ENCODE measurements at regions not wholly inside any gene's neighbourhood (a gene's known extent, or its start where the extent isn't known, plus 50 kb on each side); places are given as distances from the start of the nearest gene placed in this dataset.

DNA sequence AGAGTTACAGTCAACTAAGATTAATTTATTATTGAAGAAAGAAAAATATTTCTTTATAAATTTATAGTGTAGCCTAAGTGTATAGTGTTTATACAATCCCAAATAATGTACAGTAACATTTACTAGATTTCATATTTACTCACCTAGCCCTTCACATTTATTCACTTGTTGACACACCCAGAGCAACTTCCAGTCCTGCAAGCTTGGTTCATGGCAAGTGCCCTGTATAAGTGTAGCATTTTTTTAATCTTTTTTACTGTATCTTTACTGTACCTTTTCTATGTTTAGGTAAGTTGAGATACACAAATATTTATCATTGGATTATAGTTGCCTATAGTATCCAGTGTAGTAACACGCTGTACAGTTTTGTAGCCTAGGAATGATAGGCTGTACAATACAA, 119.9 kb downstream of the SPATA31D1 start (continued):
- TF ChIP-seq, protein P1, sequence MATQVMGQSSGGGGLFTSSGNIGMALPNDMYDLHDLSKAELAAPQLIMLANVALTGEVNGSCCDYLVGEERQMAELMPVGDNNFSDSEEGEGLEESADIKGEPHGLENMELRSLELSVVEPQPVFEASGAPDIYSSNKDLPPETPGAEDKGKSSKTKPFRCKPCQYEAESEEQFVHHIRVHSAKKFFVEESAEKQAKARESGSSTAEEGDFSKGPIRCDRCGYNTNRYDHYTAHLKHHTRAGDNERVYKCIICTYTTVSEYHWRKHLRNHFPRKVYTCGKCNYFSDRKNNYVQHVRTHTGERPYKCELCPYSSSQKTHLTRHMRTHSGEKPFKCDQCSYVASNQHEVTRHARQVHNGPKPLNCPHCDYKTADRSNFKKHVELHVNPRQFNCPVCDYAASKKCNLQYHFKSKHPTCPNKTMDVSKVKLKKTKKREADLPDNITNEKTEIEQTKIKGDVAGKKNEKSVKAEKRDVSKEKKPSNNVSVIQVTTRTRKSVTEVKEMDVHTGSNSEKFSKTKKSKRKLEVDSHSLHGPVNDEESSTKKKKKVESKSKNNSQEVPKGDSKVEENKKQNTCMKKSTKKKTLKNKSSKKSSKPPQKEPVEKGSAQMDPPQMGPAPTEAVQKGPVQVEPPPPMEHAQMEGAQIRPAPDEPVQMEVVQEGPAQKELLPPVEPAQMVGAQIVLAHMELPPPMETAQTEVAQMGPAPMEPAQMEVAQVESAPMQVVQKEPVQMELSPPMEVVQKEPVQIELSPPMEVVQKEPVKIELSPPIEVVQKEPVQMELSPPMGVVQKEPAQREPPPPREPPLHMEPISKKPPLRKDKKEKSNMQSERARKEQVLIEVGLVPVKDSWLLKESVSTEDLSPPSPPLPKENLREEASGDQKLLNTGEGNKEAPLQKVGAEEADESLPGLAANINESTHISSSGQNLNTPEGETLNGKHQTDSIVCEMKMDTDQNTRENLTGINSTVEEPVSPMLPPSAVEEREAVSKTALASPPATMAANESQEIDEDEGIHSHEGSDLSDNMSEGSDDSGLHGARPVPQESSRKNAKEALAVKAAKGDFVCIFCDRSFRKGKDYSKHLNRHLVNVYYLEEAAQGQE (tag by site-specific recombination; IDR thresholded peaks at IDR 0.05): no peak
- TF ChIP-seq, protein P2, sequence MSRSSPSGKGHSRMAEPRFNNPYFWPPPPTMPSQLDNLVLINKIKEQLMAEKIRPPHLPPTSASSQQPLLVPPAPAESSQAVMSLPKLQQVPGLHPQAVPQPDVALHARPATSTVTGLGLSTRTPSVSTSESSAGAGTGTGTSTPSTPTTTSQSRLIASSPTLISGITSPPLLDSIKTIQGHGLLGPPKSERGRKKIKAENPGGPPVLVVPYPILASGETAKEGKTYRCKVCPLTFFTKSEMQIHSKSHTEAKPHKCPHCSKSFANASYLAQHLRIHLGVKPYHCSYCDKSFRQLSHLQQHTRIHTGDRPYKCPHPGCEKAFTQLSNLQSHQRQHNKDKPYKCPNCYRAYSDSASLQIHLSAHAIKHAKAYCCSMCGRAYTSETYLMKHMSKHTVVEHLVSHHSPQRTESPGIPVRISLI (tag by site-specific recombination; IDR thresholded peaks at IDR 0.05): no peak
- TF ChIP-seq, protein P3, sequence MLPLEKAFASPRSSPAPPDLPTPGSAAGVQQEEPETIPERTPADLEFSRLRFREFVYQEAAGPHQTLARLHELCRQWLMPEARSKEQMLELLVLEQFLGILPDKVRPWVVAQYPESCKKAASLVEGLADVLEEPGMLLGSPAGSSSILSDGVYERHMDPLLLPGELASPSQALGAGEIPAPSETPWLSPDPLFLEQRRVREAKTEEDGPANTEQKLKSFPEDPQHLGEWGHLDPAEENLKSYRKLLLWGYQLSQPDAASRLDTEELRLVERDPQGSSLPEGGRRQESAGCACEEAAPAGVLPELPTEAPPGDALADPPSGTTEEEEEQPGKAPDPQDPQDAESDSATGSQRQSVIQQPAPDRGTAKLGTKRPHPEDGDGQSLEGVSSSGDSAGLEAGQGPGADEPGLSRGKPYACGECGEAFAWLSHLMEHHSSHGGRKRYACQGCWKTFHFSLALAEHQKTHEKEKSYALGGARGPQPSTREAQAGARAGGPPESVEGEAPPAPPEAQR (tag by site-specific recombination; IDR thresholded peaks at IDR 0.05): no peak
- TF ChIP-seq ZNF211 (tag by site-specific recombination; IDR thresholded peaks at IDR 0.05; ENCODE audit: low read depth): no peak
- no peak for TF ChIP-seq ZNF521 (tag by site-specific recombination; IDR thresholded peaks at IDR 0.05)

DNA sequence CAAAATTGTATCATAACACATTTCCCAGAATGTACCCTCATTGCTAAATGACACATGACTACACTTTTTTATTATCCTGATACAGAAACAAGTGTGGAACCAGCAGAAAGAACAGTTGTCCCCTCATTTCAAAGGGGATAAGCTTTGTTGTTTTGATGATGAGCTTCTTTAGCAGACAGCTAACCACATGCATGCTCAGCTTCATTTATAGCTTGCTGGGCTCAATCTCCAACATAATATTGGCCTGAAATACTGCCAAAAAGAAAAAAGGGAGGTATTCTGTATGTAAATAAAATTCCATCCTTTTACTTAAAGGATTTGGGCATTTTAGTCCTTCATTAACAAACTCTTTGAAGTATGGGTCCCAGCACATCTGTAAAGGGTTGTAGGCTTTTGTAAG, 120.4 kb downstream of the SPATA31D1 start:
- no peaks in the 10 kb centered on the region for H3K9me3 ChIP-seq (ENCODE audit: control insufficient read depth, insufficient read depth, low read depth, low read length)
- CTCF ChIA-PET: interaction anchor here (0.8 kb wide), 1 partner anchor 654 kb away, joined by 3 read pairs; no protein-coding TSS in a partner anchor
- H3K27ac ChIP-seq (ENCODE audit: extremely low read depth, low read depth, low read length): no peak overlapping the region
- H3K4me1 ChIP-seq (ENCODE audit: control insufficient read depth, insufficient read depth, low read length): no peaks in the 10 kb centered on the region
- TF ChIP-seq ZXDB (tag by site-specific recombination; IDR thresholded peaks at IDR 0.05) (no peak), ZNF48 (tag by site-specific recombination; IDR thresholded peaks at IDR 0.05) (no peak), ZNF214 (tag by site-specific recombination; IDR thresholded peaks at IDR 0.05; ENCODE audit: borderline replicate concordance) (no peak), ZNF16 (tag by site-specific recombination; IDR thresholded peaks at IDR 0.05; ENCODE audit: low read depth) (no peak), ZNF248 (tag by site-specific recombination; IDR thresholded peaks at IDR 0.05) (no peak), GLIS1 (tag by site-specific recombination; IDR thresholded peaks at IDR 0.05) (no peak)
- TF ChIP-seq, protein P4, sequence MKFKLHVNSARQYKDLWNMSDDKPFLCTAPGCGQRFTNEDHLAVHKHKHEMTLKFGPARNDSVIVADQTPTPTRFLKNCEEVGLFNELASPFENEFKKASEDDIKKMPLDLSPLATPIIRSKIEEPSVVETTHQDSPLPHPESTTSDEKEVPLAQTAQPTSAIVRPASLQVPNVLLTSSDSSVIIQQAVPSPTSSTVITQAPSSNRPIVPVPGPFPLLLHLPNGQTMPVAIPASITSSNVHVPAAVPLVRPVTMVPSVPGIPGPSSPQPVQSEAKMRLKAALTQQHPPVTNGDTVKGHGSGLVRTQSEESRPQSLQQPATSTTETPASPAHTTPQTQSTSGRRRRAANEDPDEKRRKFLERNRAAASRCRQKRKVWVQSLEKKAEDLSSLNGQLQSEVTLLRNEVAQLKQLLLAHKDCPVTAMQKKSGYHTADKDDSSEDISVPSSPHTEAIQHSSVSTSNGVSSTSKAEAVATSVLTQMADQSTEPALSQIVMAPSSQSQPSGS (tag by site-specific recombination; IDR thresholded peaks at IDR 0.05; ENCODE audit: low read depth): no peak
- POLR2A ChIA-PET: no interaction called here
- H3K4me3 ChIP-seq (ENCODE audit: low read depth, low read length): no peak overlapping the region
- no peaks in the 10 kb centered on the region for H3K36me3 ChIP-seq (ENCODE audit: control insufficient read depth in 2 of 2, insufficient read depth in 1 of 2, low read length in 2 of 2)

DNA sequence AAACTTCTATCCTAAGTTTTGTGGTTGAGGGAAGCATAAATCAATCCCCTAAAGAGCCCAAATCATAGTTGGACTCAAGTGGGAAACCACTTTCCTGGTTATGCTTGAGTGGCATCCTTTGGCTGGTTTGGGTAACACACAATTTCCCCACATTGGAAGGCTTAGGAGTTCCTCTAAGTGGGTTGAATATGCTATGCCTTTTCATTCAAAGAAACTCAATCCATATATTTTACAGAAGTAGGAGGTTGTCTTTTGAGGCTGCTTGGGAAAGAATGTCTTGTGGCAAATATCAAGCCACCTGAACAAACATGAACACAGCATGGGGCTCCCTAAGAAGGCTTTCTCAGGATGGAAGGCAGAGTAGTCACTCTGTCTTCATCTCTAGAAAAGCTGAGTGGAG, 121.1 kb downstream of the SPATA31D1 start:
- no peak overlapping the region for H3K27ac ChIP-seq (ENCODE audit: extremely low read depth, low read depth, low read length)
- H3K9me3 ChIP-seq (ENCODE audit: control insufficient read depth, insufficient read depth, low read depth, low read length): no peaks in the 10 kb centered on the region
- no peaks in the 10 kb centered on the region for H3K36me3 ChIP-seq (ENCODE audit: control insufficient read depth in 2 of 2, insufficient read depth in 1 of 2, low read length in 2 of 2)
- no peaks in the 10 kb centered on the region for H3K4me1 ChIP-seq (ENCODE audit: control insufficient read depth, insufficient read depth, low read length)
- no peak overlapping the region for H3K4me3 ChIP-seq (ENCODE audit: low read depth, low read length)
- ChIA-PET POLR2A (no interaction called here), CTCF (no interaction called here)
- TF ChIP-seq RBAK (tag by site-specific recombination; IDR thresholded peaks at IDR 0.05) (no peak), KLF9 (tag by site-specific recombination; IDR thresholded peaks at IDR 0.05; ENCODE audit: low read depth) (no peak), ZNF23 (tag by site-specific recombination; IDR thresholded peaks at IDR 0.05; ENCODE audit: borderline replicate concordance) (no peak), ZNF600 (tag by site-specific recombination; IDR thresholded peaks at IDR 0.05) (no peak), ZNF394 (tag by site-specific recombination; IDR thresholded peaks at IDR 0.05; ENCODE audit: borderline replicate concordance) (no peak)
- TF ChIP-seq, protein P5, sequence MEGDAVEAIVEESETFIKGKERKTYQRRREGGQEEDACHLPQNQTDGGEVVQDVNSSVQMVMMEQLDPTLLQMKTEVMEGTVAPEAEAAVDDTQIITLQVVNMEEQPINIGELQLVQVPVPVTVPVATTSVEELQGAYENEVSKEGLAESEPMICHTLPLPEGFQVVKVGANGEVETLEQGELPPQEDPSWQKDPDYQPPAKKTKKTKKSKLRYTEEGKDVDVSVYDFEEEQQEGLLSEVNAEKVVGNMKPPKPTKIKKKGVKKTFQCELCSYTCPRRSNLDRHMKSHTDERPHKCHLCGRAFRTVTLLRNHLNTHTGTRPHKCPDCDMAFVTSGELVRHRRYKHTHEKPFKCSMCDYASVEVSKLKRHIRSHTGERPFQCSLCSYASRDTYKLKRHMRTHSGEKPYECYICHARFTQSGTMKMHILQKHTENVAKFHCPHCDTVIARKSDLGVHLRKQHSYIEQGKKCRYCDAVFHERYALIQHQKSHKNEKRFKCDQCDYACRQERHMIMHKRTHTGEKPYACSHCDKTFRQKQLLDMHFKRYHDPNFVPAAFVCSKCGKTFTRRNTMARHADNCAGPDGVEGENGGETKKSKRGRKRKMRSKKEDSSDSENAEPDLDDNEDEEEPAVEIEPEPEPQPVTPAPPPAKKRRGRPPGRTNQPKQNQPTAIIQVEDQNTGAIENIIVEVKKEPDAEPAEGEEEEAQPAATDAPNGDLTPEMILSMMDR (tag by site-specific recombination; IDR thresholded peaks at IDR 0.05): no peak
- TF ChIP-seq, protein P1 (tag by site-specific recombination; IDR thresholded peaks at IDR 0.05): no peak
